ENCODE measurements at regions not wholly inside any gene's neighbourhood (a gene's known extent, or its start where the extent isn't known, plus 50 kb on each side); places are given as distances from the start of the nearest gene placed in this dataset.
"Not testable (repeated sequence)": the region's sequence is repeated elsewhere in the genome, so short reads cannot be mapped to it uniquely, and the experiment has no call there.

DNA sequence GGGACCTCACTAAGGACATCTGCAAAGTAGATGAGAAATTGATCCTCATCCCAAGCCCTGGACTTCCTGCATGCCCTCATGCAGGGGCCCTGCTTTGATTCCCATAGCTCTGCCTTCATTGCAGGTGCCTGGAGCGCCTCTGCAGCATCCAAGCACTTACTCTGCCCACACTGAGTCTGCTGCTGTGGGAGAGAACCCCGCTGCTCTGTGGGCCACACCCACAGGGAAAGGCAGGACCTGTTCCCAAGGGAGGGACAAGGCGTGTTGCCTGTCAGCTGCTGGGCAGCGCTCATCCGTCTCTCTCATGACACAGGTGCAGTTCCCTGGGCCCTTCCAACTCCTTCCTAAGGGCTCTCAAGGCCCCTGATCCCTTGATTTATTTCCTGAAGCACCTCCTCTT is 266.8 kb upstream of the SMIM21 start:
- H3K27me3 Mint-ChIP-seq (ENCODE audit: insufficient read depth, low read depth, poor library complexity) = no peaks in the 10 kb centered on the region
- H3K27ac Mint-ChIP-seq = no peak overlapping the region
- Histone ChIP-seq H3K79me2 (replicated peaks; ENCODE audit: insufficient read depth) (no peaks in the 10 kb centered on the region), H3K36me3 (ENCODE audit: insufficient read depth) (no peaks in the 10 kb centered on the region), H3F3A (replicated peaks; ENCODE audit: low read depth) (no peaks in the 10 kb centered on the region), H3K4me2 (no peak overlapping the region), H4K20me1 (replicated peaks; ENCODE audit: insufficient read depth) (no peaks in the 10 kb centered on the region), H2AFZ (no peak overlapping the region), H3K4me3 (no peak overlapping the region), H3K9me2 (ENCODE audit: insufficient read depth) (peaks cover 12% of the 10 kb centered on the region; the same call in 1 of the 2 replicates), H3K27ac (ENCODE audit: low read depth) (no peak overlapping the region), H3K4me1 (ENCODE audit: insufficient read depth) (no peaks in the 10 kb centered on the region), H3K27me3 (ENCODE audit: insufficient read depth) (no peaks in the 10 kb centered on the region)
- no peak for TF ChIP-seq EZH2 (IDR thresholded peaks at IDR 0.05; ENCODE audit: low read depth, unreplicated experiment)
- TF ChIP-seq, protein P1, sequence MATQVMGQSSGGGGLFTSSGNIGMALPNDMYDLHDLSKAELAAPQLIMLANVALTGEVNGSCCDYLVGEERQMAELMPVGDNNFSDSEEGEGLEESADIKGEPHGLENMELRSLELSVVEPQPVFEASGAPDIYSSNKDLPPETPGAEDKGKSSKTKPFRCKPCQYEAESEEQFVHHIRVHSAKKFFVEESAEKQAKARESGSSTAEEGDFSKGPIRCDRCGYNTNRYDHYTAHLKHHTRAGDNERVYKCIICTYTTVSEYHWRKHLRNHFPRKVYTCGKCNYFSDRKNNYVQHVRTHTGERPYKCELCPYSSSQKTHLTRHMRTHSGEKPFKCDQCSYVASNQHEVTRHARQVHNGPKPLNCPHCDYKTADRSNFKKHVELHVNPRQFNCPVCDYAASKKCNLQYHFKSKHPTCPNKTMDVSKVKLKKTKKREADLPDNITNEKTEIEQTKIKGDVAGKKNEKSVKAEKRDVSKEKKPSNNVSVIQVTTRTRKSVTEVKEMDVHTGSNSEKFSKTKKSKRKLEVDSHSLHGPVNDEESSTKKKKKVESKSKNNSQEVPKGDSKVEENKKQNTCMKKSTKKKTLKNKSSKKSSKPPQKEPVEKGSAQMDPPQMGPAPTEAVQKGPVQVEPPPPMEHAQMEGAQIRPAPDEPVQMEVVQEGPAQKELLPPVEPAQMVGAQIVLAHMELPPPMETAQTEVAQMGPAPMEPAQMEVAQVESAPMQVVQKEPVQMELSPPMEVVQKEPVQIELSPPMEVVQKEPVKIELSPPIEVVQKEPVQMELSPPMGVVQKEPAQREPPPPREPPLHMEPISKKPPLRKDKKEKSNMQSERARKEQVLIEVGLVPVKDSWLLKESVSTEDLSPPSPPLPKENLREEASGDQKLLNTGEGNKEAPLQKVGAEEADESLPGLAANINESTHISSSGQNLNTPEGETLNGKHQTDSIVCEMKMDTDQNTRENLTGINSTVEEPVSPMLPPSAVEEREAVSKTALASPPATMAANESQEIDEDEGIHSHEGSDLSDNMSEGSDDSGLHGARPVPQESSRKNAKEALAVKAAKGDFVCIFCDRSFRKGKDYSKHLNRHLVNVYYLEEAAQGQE (IDR thresholded peaks at IDR 0.05; ENCODE audit: unreplicated experiment) = no peak
- no peak overlapping the region for H3K4me3 Mint-ChIP-seq
- DNase-seq (ENCODE audit: low spot score) = no peak
- ATAC-seq = no peak
- no peaks in the 10 kb centered on the region; the same call in 2 of the 3 replicates for H3K36me3 Mint-ChIP-seq (ENCODE audit: low read depth)
- H3K4me1 Mint-ChIP-seq = peaks cover 7% of the 10 kb centered on the region; the same call in 2 of the 3 replicates
- peaks cover 2% of the 10 kb centered on the region; the same call in 2 of the 3 replicates for H3K9me3 Mint-ChIP-seq

DNA sequence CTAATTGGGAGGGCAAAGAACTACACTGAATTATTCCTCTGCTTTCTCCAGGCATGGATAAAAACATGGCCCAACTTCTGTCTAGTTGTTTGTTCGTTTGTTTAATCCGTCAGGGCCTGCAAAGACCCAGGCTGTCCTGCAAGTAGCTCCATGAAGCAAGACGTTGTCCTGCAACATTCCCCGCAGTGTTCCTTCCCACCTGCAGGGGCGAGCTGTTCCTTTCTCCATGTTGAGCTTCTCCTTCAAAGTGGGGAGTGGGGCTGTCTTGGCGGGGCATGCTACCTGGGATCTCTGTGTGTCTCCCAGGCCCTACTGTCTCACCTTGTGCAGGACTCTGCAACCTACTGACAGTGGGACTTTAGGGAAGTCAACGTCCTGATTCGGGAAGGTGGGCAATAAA is 264.0 kb upstream of the SMIM21 start:
- H3K9me2 ChIP-seq (ENCODE audit: insufficient read depth) = peaks cover 12% of the 10 kb centered on the region; the same call in 1 of the 2 replicates
- no peaks in the 10 kb centered on the region for H3K79me2 ChIP-seq (replicated peaks; ENCODE audit: insufficient read depth)
- Mint-ChIP-seq H3K4me3 (no peak overlapping the region), H3K27me3 (ENCODE audit: insufficient read depth, low read depth, poor library complexity) (no peaks in the 10 kb centered on the region), H3K27ac (no peak overlapping the region), H3K9me3 (no peaks in the 10 kb centered on the region; the same call in 2 of the 3 replicates), H3K36me3 (ENCODE audit: low read depth) (no peaks in the 10 kb centered on the region; the same call in 2 of the 3 replicates), H3K4me1 (peaks cover 7% of the 10 kb centered on the region; the same call in 2 of the 3 replicates)
- H3K4me2 ChIP-seq = no peak overlapping the region
- TF ChIP-seq, protein P2, sequence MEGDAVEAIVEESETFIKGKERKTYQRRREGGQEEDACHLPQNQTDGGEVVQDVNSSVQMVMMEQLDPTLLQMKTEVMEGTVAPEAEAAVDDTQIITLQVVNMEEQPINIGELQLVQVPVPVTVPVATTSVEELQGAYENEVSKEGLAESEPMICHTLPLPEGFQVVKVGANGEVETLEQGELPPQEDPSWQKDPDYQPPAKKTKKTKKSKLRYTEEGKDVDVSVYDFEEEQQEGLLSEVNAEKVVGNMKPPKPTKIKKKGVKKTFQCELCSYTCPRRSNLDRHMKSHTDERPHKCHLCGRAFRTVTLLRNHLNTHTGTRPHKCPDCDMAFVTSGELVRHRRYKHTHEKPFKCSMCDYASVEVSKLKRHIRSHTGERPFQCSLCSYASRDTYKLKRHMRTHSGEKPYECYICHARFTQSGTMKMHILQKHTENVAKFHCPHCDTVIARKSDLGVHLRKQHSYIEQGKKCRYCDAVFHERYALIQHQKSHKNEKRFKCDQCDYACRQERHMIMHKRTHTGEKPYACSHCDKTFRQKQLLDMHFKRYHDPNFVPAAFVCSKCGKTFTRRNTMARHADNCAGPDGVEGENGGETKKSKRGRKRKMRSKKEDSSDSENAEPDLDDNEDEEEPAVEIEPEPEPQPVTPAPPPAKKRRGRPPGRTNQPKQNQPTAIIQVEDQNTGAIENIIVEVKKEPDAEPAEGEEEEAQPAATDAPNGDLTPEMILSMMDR (conservative IDR thresholded peaks at IDR 0.05; ENCODE audit: low read depth in 2 of 2) = peak; percentile 35 to 44
- TF ChIP-seq JUNB (IDR thresholded peaks at IDR 0.05; ENCODE audit: unreplicated experiment) = no peak
- no peak overlapping the region for H2AFZ ChIP-seq
- H3K27me3 ChIP-seq (ENCODE audit: insufficient read depth) = no peaks in the 10 kb centered on the region
- no peaks in the 10 kb centered on the region for H4K20me1 ChIP-seq (replicated peaks; ENCODE audit: insufficient read depth)
- ATAC-seq = peak; percentile 71
- no peaks in the 10 kb centered on the region for H3K36me3 ChIP-seq (ENCODE audit: insufficient read depth)
- no peaks in the 10 kb centered on the region for H3K4me1 ChIP-seq (ENCODE audit: insufficient read depth)
- no peak overlapping the region for H3K27ac ChIP-seq (ENCODE audit: low read depth)
- H3K4me3 ChIP-seq = no peak overlapping the region
- peak; percentile 49 for DNase-seq (ENCODE audit: low spot score)
- no peaks in the 10 kb centered on the region for H3F3A ChIP-seq (replicated peaks; ENCODE audit: low read depth)

GRCh38 chr18:75690283-75690682 is 262.8 kb upstream of the SMIM21 start:
- not testable (repeated sequence) for H3K4me3 Mint-ChIP-seq; H3K27ac Mint-ChIP-seq; H3K36me3 Mint-ChIP-seq (ENCODE audit: low read depth); H4K20me1 ChIP-seq (replicated peaks; ENCODE audit: insufficient read depth); H3K27me3 ChIP-seq (ENCODE audit: insufficient read depth); H3K4me1 ChIP-seq (ENCODE audit: insufficient read depth); ATAC-seq; H3F3A ChIP-seq (replicated peaks; ENCODE audit: low read depth); H3K4me3 ChIP-seq; H3K9me3 Mint-ChIP-seq; H3K27me3 Mint-ChIP-seq (ENCODE audit: insufficient read depth, low read depth, poor library complexity); H2AFZ ChIP-seq; H3K36me3 ChIP-seq (ENCODE audit: insufficient read depth); H3K4me1 Mint-ChIP-seq; H3K4me2 ChIP-seq; DNase-seq (ENCODE audit: low spot score); H3K27ac ChIP-seq (ENCODE audit: low read depth); H3K79me2 ChIP-seq (replicated peaks; ENCODE audit: insufficient read depth)
- peaks cover 14% of the 10 kb centered on the region; the same call in 1 of the 2 replicates for H3K9me2 ChIP-seq (ENCODE audit: insufficient read depth)

Data from GM23338 (cell line).